ENCODE measurements at regions not wholly inside any gene's neighbourhood (a gene's known extent, or its start where the extent isn't known, plus 50 kb on each side); places are given as distances from the start of the nearest gene placed in this dataset.

- TF ChIP-seq CTCF (IDR thresholded peaks at IDR 0.05) (no peak), ZFX (IDR thresholded peaks at IDR 0.05; ENCODE audit: borderline replicate concordance) (no peak)
These were observed 358.8 kb downstream of the ELAVL2 start for GRCh38 chr9:23467276-23467675.
